ENCODE measurements at regions not wholly inside any gene's neighbourhood (a gene's known extent, or its start where the extent isn't known, plus 50 kb on each side); places are given as distances from the start of the nearest gene placed in this dataset.

DNA sequence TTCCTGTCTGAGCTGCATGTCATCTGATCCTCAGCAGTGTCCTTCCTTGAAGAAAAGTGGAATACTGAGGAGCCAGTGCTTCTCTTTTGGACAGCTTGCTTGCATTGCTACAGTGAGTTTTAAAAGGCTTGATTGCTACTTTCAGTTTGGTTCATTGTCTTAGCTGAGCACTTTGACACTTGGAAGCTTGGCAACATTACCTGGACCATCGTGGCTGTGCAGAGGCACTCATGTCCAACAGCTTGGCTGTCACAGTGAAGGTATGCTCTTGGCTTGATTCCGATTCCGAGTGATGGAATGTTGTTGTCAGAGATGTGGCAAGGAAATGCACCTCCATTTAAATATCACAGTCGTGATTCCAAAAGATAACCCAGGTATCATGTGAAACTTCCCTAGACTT lies 102.4 kb downstream of the FAS start:
- TF ChIP-seq, protein P1, sequence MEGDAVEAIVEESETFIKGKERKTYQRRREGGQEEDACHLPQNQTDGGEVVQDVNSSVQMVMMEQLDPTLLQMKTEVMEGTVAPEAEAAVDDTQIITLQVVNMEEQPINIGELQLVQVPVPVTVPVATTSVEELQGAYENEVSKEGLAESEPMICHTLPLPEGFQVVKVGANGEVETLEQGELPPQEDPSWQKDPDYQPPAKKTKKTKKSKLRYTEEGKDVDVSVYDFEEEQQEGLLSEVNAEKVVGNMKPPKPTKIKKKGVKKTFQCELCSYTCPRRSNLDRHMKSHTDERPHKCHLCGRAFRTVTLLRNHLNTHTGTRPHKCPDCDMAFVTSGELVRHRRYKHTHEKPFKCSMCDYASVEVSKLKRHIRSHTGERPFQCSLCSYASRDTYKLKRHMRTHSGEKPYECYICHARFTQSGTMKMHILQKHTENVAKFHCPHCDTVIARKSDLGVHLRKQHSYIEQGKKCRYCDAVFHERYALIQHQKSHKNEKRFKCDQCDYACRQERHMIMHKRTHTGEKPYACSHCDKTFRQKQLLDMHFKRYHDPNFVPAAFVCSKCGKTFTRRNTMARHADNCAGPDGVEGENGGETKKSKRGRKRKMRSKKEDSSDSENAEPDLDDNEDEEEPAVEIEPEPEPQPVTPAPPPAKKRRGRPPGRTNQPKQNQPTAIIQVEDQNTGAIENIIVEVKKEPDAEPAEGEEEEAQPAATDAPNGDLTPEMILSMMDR (IDR thresholded peaks at IDR 0.05), result no peak
- TF ChIP-seq POLR2A (IDR thresholded peaks at IDR 0.05), result no peak

All from uterus (tissue), 2 donors.